Stimulated activated CD8-positive, alpha-beta memory T cell treated with anti-CD3 and anti-CD28 coated beads, Interleukin-4, amount 100 ng/mL, for 48 hours (primary cell): ENCODE measurements at regions not wholly inside any gene's neighbourhood (a gene's known extent, or its start where the extent isn't known, plus 50 kb on each side); places are given as distances from the start of the nearest gene placed in this dataset.

ENCODE experiments used
- DNase-seq: peaks from one replicate; pipeline ENCODE4 v3.0.0-alpha.2; 2020

DNA sequence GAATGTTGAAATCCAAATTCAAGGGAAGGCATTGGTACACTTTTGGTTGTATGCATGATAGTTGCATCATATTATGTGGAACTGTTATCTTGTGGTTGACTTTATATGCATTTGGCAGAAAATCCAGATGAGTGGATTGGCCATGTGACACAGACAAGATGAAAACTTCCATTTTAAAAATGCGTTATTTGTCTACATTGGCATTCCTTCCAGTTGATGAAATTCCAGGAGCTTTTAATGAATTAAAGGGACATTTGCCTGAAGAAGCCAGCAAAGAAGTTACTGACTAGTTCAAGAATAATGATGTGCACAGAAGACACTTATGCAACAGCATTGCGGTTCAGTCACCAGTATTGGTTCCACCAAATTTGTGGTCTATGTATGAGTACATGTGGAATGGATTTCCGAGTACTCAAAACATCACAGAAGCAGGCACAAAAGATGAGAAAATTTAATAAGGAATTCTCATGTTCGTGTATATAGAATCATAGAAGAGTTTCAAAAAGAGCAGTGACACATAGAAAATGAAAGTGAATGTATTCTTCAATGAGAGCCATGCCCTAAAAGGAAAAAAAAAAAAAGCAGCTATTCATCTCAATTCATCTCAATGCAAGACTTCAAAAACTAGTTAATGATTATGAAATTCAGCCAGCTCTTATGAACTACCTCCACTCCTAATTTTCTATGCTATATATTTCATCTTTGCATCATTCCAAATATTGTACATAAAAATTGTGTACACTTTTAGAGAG is 232.1 kb downstream of the RBM43 start:
- DNase-seq = no peak

DNA sequence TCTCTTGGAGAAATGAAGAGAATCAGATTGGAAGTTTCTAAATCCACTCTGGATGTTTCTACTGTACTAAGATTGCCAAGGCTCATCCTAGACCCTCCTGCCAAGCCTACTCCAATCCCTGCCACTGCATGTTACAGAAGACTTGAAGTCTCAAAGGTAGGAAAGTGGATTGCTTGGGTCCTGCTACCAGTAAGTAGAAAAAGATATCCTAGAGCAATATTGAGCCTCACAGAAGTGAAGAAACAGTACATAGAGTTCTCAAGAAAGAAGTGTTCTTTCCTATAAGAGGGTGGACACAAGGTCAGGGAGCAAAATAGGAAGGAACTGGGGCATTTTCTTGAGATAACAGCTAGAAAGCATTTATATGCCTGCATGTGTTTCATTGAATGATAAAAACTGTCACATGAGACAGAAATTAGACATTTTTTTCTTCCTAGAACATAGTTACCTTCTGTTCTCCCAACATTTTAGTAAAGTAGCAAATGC is 232.9 kb downstream of the RBM43 start:
- DNase-seq = no peak

- no peak for DNase-seq
These were observed 234.5 kb downstream of the RBM43 start for GRCh38 chr2:151027151-151027550.

- no peak for DNase-seq
These were observed 235.8 kb downstream of the RBM43 start for GRCh38 chr2:151025816-151026215.

- no peak for DNase-seq
These were observed 236.9 kb downstream of the RBM43 start for GRCh38 chr2:151024696-151025251.

- DNase-seq = no peak
These were observed 239.8 kb downstream of the RBM43 start for GRCh38 chr2:151021747-151022452.

GRCh38 chr2:151020411-151020810 is 241.3 kb downstream of the RBM43 start:
- no peak for DNase-seq

GRCh38 chr2:151009437-151010175 is 252.1 kb downstream of the RBM43 start:
- no peak for DNase-seq

- no peak for DNase-seq
These were observed 254.3 kb downstream of the RBM43 start for GRCh38 chr2:151007365-151007764.

DNA sequence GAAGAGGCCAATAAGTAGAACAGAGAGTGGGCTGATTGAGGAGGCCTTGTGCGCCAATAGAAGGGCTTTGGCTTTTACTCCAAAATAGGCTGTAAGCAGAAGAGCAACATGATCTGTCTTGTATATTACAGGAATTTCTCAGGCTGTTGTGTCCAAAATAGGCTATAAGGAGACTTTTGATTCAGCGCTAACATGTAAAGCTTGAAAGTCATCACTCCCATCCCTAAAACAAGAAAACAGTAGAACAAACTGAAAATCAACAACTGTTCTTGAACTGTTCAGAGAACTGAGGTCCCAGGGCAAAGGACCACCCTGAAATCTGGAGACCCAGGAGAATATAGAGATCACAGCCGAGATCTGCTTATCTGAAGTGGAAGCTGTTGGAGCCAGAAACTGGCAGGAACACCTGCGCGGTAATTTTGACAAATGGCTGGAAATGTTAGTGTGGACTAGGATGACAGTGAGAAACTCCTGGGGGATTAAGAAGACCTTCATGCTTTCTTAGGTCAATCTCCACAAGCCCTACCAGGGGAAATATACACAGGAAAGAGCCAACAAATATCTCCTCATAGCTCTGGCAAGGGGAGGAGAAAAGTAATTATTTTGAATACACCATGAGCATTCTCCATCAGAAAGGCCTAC is 258.6 kb downstream of the RBM43 start:
- DNase-seq = no peak

GRCh38 chr2:150997702-150998440 is 263.8 kb downstream of the RBM43 start:
- no peak for DNase-seq

GRCh38 chr2:150997066-150997465 is 264.6 kb downstream of the RBM43 start:
- no peak for DNase-seq

- DNase-seq = no peak
These were observed 267.6 kb downstream of the RBM43 start for GRCh38 chr2:150994076-150994475.

DNA sequence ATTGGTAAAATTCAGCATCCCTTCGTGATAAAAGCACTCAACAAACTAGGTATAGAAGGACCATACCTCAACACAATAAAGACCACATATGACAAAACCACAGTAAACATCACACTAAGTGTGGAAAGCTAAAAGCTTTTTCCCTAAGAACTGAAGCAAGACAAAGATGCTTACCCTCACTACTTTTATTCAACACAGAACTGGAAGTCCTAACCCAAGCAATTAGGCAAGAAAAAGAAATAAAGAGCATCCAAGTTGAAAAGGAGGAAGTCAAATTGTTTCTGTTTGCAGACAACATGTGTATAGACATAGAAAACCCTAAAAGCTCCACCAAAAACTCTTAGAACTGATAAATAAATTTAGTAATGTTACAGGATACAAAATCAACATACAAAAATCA is 271.7 kb downstream of the RBM43 start:
- no peak for DNase-seq

- DNase-seq = no peak
These were observed 275.9 kb downstream of the RBM43 start for GRCh38 chr2:150985741-150986140.

DNA sequence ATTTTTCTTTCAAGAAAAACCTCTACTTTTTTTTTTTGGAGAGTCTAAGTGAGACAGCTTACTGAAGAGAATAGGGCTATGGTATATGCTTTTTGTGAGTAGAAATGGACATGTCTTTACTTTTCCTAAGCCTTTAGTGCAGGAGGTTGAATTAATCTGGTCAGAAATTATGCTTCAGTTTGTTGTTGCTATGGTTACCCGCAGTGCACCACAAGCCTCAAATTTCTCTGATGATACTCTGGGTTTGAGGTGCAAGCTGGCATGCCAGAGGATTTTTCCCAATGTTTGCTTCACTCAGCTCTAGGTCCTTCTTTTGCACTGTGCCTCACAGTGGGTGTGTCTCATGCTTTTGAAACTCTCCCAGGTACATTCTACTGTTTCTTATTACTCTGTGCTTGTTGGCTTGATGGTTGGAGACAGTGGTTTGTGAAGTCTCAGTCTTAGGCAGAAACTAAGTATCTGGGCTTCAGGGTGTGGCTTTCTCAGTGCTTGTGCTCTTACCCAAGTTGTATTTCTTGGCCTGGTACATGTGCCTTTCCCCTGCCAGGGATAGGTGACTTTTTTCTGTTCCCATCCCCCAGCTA is 278.3 kb downstream of the RBM43 start:
- DNase-seq = no peak

DNA sequence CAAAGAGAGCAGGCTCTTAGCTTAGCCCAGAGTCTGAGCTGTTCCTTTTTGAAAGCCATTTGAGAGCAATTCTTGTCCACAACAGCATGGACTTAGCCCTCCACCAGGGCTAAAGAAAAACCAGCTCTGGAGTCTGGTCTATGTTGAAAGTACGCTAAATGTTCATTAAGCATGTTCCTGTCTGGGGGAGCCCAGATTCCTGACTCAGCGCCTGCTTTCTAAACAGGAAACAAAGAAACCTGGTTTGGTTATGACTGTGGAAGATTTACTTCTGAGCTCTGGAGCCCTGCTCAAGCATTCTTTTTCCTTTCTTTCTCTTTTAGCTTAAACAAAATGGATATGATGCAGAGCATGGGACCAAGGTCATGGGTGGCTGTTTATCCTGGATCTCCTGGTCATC is 279.8 kb downstream of the RBM43 start:
- no peak for DNase-seq

GRCh38 chr2:150978053-150978452 is 283.6 kb downstream of the RBM43 start:
- no peak for DNase-seq

DNA sequence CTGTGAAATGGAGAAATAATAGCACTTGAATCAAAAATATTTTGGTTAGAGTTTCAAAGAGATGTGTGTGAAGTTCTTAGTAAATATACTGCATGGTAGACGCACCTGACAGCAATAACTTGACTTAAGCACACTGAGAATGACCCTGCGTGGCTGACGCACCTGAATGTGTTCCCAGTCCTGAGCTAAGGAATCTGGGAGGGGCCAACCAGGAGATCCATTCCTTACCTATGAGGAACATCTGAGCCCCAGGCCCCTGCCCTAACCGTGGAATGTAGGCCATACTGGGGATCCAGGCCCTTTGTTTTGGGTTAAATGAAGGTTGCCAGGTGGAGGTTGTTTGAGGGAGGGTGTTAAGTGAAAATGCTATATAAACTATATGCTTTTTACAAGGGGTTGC is 284.4 kb downstream of the RBM43 start:
- no peak for DNase-seq

GRCh38 chr2:150976604-150977003 is 285.1 kb downstream of the RBM43 start:
- no peak for DNase-seq

DNA sequence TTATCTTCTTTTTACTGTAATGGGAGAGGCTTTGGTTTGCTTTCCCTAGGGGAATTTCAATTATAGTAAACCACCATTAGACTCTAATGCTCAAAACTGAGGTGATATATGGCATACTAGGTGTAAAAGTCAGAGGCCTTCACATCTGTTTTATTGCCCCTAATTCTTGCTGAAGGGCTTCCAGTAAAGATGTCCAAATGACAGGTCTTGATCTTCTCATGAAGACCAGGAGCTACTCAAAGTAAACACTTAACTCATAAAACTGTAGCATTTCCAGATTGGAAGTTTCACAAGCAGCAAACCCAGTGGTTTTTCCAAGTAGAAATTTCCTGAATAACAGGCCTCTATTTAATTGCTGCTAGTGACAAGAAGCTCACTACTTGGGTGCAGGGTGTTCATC is 286.8 kb downstream of the RBM43 start:
- no peak for DNase-seq

DNA sequence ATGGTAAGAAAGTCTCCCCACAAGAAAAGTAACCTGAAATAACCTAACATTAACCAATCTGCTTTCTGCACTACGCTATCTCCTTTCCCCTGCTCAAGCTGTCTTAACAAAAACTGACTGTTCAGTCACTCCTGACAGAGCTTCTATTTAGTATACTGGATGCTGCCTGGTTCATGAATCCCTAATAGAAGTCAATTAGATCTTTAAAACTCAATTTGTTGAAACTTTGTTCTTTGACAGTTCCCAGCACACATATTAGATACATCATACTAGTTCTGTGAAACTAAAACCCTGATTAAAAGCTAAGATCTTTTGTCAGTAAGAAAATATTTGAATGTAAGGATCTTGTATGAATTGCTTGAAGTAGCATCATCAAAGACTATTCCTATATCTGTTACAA is 287.4 kb downstream of the RBM43 start:
- DNase-seq = no peak
